Endothelial cell (in vitro differentiated cells): ENCODE measurements at regions not wholly inside any gene's neighbourhood (a gene's known extent, or its start where the extent isn't known, plus 50 kb on each side); places are given as distances from the start of the nearest gene placed in this dataset.

Source experiments
- DNase-seq: peaks from one replicate; pipeline ENCODE4 v3.0.0; 2021; ENCODE audit warnings: low spot score
- H3K27ac Mint-ChIP-seq: one replicate; pipeline ENCODE4 v1.8.0; 2021; ENCODE audit warnings: mixed read lengths, inconsistent platforms; ENCODE audit not compliant: unreplicated experiment
- H3K27me3 Mint-ChIP-seq: one replicate; pipeline ENCODE4 v1.8.0; 2021; ENCODE audit warnings: mild to moderate bottlenecking, moderate library complexity, mixed read lengths, inconsistent platforms; ENCODE audit not compliant: unreplicated experiment
- H3K36me3 Mint-ChIP-seq: one replicate; pipeline ENCODE4 v1.8.0; 2021; ENCODE audit warnings: mild to moderate bottlenecking, low read depth, mixed read lengths, inconsistent platforms; ENCODE audit not compliant: unreplicated experiment
- H3K4me1 Mint-ChIP-seq: one replicate; pipeline ENCODE4 v1.8.0; 2021; ENCODE audit warnings: mild to moderate bottlenecking, mixed read lengths, inconsistent platforms; ENCODE audit not compliant: unreplicated experiment
- H3K4me3 Mint-ChIP-seq: one replicate; pipeline ENCODE4 v1.8.0; 2021; ENCODE audit warnings: mild to moderate bottlenecking, mixed read lengths, inconsistent platforms; ENCODE audit not compliant: unreplicated experiment
- H3K9me3 Mint-ChIP-seq: one replicate; pipeline ENCODE4 v1.8.0; 2021; ENCODE audit warnings: mixed read lengths, inconsistent platforms; ENCODE audit not compliant: unreplicated experiment
- CTCF ChIP-seq: fragments of 200-600 bp; sonication (generic); IDR thresholded peaks from one replicate; pipeline ENCODE4 v1.5.0; 2021; ENCODE audit warnings: antibody characterized with exemption; ENCODE audit not compliant: unreplicated experiment

GRCh38 chr4:128349921-128350320, 62.3 kb upstream of the PGRMC2 start:
- peaks cover 7% of the 10 kb centered on the region for H3K4me1 Mint-ChIP-seq
- H3K27ac Mint-ChIP-seq, result no peak overlapping the region
- no peak overlapping the region for H3K4me3 Mint-ChIP-seq
- no peak for DNase-seq
- no peaks in the 10 kb centered on the region for H3K9me3 Mint-ChIP-seq
- TF ChIP-seq CTCF, result no peak
- no peaks in the 10 kb centered on the region for H3K27me3 Mint-ChIP-seq
- no peaks in the 10 kb centered on the region for H3K36me3 Mint-ChIP-seq

GRCh38 chr4:128347930-128348660, 60.5 kb upstream of the PGRMC2 start:
- Mint-ChIP-seq H3K4me1 (no peaks in the 10 kb centered on the region), H3K36me3 (no peaks in the 10 kb centered on the region), H3K9me3 (no peaks in the 10 kb centered on the region), H3K27ac (no peak overlapping the region), H3K4me3 (no peak overlapping the region), H3K27me3 (no peaks in the 10 kb centered on the region)
- no peak for DNase-seq
- TF ChIP-seq CTCF, result no peak

DNA sequence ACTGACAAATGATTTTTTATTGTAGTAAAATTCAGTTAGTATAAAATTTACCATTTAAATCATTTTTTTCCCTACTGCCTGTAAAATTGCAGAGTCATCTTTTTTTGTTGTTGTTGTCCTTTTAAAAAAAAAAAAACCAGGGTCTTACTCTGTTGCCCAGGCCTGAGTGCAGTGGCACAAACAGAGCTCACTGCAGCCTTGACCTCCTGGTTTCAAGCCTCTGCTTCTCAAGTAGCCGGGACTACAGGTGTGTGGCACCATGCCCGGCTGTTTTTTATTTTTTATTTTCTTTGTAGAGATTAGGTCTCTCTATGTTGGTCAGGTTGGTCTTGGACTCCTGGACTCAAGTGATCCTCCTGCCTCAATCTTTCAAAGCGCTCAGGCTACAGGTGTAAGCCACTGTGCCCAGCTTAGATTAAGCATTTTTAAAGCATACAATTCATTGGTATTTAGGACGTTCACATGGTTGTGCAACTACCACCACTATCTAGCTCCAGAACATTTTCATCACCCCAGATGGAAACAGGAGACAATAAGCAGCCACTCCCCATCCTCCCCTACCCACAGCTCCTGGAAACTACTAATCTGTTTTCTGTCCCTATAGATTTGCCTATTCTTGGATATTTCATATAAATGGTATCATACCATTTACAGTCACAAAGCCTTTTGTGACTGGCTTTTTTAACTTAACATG, 59.7 kb upstream of the PGRMC2 start:
- no peak for TF ChIP-seq CTCF
- Mint-ChIP-seq H3K4me1 (no peaks in the 10 kb centered on the region), H3K4me3 (no peak overlapping the region), H3K27me3 (no peaks in the 10 kb centered on the region), H3K27ac (no peak overlapping the region), H3K36me3 (no peaks in the 10 kb centered on the region), H3K9me3 (no peaks in the 10 kb centered on the region)
- no peak for DNase-seq

GRCh38 chr4:128346054-128346716, 58.6 kb upstream of the PGRMC2 start:
- no peak for TF ChIP-seq CTCF
- Mint-ChIP-seq H3K27ac (no peak overlapping the region), H3K4me1 (no peaks in the 10 kb centered on the region), H3K36me3 (no peaks in the 10 kb centered on the region), H3K4me3 (no peak overlapping the region), H3K9me3 (no peaks in the 10 kb centered on the region), H3K27me3 (no peaks in the 10 kb centered on the region)
- no peak for DNase-seq

DNA sequence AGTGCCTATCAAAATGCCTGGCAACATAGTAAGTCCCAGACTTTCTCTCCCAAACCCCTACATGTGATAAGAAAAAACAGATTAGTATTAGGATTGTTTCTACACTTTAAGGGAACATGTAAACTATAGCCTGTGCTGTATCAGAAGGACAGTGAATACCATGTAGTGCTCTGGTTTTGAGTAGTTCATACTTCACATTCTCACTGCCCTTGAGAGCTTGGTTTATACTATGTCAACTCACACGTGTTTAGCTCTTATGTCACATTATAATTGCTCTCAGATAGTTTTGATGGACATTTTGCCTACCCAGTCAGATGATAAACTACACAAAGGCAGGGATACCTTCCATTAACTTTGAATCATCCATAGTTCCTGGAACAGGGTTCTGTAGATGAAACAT, 58.0 kb upstream of the PGRMC2 start:
- H3K4me3 Mint-ChIP-seq, result no peak overlapping the region
- no peak for DNase-seq
- no peak for TF ChIP-seq CTCF
- no peaks in the 10 kb centered on the region for H3K36me3 Mint-ChIP-seq
- H3K9me3 Mint-ChIP-seq, result no peaks in the 10 kb centered on the region
- H3K4me1 Mint-ChIP-seq, result no peaks in the 10 kb centered on the region
- H3K27ac Mint-ChIP-seq, result no peak overlapping the region
- no peaks in the 10 kb centered on the region for H3K27me3 Mint-ChIP-seq
